ENCODE measurements at regions not wholly inside any gene's neighbourhood (a gene's known extent, or its start where the extent isn't known, plus 50 kb on each side); places are given as distances from the start of the nearest gene placed in this dataset.

DNA sequence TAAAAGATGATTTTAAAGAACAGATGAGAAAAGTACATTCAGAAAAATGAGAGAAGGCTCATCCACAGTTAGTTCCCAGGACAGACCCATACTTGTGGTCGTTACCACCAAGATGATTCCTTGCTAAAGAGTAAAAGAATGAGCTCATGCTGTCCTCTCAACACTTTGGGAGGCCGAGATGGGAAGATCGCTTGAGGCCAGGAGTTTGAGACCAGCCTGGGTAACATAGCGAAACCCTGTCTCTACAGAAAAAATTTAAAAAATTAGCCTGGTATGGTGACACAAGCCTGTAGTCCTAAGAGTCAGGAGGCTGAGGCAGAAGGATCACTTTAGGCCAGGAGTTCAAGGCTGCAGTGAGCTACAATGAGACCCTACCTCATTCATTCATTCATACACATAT lies 60.7 kb upstream of the CNEP1R1 start:
- no peaks in the 10 kb centered on the region for H3K9me3 ChIP-seq (ENCODE audit: low read length)
- 41% methylated on average over 4 of the region's 4 CpGs for WGBS (ENCODE audit: low lambda C conversion rate)
- H4K20me1 ChIP-seq (ENCODE audit: insufficient read depth, low read length) = no peaks in the 10 kb centered on the region
- ATAC-seq = no peak
- POLR2A ChIA-PET = no interaction called here
- peaks cover 3% of the 10 kb centered on the region for H3K4me1 ChIP-seq (ENCODE audit: insufficient read depth, low read length)
- intact Hi-C loops (cut with micrococcal nuclease; ENCODE audit: unreplicated experiment) = no loop called here
- no peaks in the 10 kb centered on the region for H3K36me3 ChIP-seq (replicated peaks in 1 of 2; ENCODE audit: control insufficient read depth in 1 of 2, insufficient read depth in 2 of 2, low read length in 2 of 2)
- no peak overlapping the region for H3K4me2 ChIP-seq (ENCODE audit: low read depth, low read length)
- H3K27me3 ChIP-seq (ENCODE audit: control insufficient read depth in 1 of 2, insufficient read depth in 2 of 2, low read length in 2 of 2) = peaks cover 0 to 19% of the 10 kb centered on the region in 2 experiments; a peak in 2 of 5 replicates
- no peak overlapping the region for H3K4me3 ChIP-seq (replicated peaks in 1 of 3; ENCODE audit: insufficient read depth in 1 of 3, low read depth in 2 of 3, low read length in 3 of 3)
- no peak for TF ChIP-seq ELF4 (CRISPR knock-in tag; IDR thresholded peaks at IDR 0.05; ENCODE audit: borderline replicate concordance)
- no peak for TF ChIP-seq PHF8 (CRISPR knock-in tag; IDR thresholded peaks at IDR 0.05)
- TF ChIP-seq, protein P1, sequence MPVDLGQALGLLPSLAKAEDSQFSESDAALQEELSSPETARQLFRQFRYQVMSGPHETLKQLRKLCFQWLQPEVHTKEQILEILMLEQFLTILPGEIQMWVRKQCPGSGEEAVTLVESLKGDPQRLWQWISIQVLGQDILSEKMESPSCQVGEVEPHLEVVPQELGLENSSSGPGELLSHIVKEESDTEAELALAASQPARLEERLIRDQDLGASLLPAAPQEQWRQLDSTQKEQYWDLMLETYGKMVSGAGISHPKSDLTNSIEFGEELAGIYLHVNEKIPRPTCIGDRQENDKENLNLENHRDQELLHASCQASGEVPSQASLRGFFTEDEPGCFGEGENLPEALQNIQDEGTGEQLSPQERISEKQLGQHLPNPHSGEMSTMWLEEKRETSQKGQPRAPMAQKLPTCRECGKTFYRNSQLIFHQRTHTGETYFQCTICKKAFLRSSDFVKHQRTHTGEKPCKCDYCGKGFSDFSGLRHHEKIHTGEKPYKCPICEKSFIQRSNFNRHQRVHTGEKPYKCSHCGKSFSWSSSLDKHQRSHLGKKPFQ (CRISPR knock-in tag; IDR thresholded peaks at IDR 0.05; ENCODE audit: insufficient replicate concordance) = no peak
- TF ChIP-seq ZNF121 (CRISPR knock-in tag; IDR thresholded peaks at IDR 0.05) = no peak
- no peak for TF ChIP-seq ZNF350 (CRISPR knock-in tag; IDR thresholded peaks at IDR 0.05; ENCODE audit: borderline replicate concordance, low read depth)
- TF ChIP-seq FOXM1 (CRISPR knock-in tag; IDR thresholded peaks at IDR 0.05) = no peak
- TF ChIP-seq RFX5 (IDR thresholded peaks at IDR 0.05; ENCODE audit: low read depth, low read length) = no peak
- TF ChIP-seq AGO1 (IDR thresholded peaks at IDR 0.05; ENCODE audit: low read depth, low read length, poor library complexity, severe bottlenecking) = no peak
- no peak for TF ChIP-seq ZNF883 (CRISPR knock-in tag; IDR thresholded peaks at IDR 0.05; ENCODE audit: not compliant biosample characterization)
- TF ChIP-seq POLR2AphosphoS5 (IDR thresholded peaks at IDR 0.05; ENCODE audit: low read depth, low read length) = no peak
- no peak for TF ChIP-seq ZMYM3 (CRISPR knock-in tag; IDR thresholded peaks at IDR 0.05)
- TF ChIP-seq, protein P2, sequence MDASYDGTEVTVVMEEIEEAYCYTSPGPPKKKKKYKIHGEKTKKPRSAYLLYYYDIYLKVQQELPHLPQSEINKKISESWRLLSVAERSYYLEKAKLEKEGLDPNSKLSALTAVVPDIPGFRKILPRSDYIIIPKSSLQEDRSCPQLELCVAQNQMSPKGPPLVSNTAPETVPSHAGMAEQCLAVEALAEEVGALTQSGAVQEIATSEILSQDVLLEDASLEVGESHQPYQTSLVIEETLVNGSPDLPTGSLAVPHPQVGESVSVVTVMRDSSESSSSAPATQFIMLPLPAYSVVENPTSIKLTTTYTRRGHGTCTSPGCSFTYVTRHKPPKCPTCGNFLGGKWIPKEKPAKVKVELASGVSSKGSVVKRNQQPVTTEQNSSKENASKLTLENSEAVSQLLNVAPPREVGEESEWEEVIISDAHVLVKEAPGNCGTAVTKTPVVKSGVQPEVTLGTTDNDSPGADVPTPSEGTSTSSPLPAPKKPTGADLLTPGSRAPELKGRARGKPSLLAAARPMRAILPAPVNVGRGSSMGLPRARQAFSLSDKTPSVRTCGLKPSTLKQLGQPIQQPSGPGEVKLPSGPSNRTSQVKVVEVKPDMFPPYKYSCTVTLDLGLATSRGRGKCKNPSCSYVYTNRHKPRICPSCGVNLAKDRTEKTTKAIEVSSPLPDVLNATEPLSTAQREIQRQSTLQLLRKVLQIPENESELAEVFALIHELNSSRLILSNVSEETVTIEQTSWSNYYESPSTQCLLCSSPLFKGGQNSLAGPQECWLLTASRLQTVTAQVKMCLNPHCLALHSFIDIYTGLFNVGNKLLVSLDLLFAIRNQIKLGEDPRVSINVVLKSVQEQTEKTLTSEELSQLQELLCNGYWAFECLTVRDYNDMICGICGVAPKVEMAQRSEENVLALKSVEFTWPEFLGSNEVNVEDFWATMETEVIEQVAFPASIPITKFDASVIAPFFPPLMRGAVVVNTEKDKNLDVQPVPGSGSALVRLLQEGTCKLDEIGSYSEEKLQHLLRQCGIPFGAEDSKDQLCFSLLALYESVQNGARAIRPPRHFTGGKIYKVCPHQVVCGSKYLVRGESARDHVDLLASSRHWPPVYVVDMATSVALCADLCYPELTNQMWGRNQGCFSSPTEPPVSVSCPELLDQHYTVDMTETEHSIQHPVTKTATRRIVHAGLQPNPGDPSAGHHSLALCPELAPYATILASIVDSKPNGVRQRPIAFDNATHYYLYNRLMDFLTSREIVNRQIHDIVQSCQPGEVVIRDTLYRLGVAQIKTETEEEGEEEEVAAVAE (CRISPR knock-in tag; IDR thresholded peaks at IDR 0.05; ENCODE audit: borderline replicate concordance) = no peak
- no peak for DNase-seq (ENCODE audit: low spot score)
- CTCF ChIA-PET (ENCODE audit: low intra/inter-chr PET ratio, low total read pairs) = no interaction called here
- no TSS peak for BruUV-seq (replicated peaks)
- H2AFZ ChIP-seq (ENCODE audit: low read length) = no peak overlapping the region
- H3K79me2 ChIP-seq (ENCODE audit: insufficient read depth, low read length) = no peaks in the 10 kb centered on the region
- FAIRE-seq = no peak
- no peak overlapping the region for H3K27ac ChIP-seq (ENCODE audit: extremely low read length, insufficient read depth, low read length)
- no peak overlapping the region for H3K9ac ChIP-seq (ENCODE audit: insufficient read depth, low read depth, low read length)
- in situ Hi-C loops (cut with HindIII; ENCODE audit: extremely low pct_ligation_motif_present, low pct_unique_long_range_greater_than_20kb) = no loop called here
